Natural killer cell (primary cell): ENCODE measurements at regions not wholly inside any gene's neighbourhood (a gene's known extent, or its start where the extent isn't known, plus 50 kb on each side); places are given as distances from the start of the nearest gene placed in this dataset.

Source experiments
- ATAC-seq, 3 donors: fragments of 150-1000 bp in 2 of 3; fragments of 200-7000 bp in 1 of 3; cut with Tn5 transposase; 1 replicate in 1 of 3; 2 replicates in 2 of 3; pipeline ENCODE4 v1.10.0; 2021; ENCODE audit warnings: mild to moderate bottlenecking in 2 of 3, moderate library complexity in 2 of 3
- DNase-seq, 2 donors: peaks; one replicate each; pipeline versions ENCODE4 v3.0.0 to v3.0.0-alpha.2; 2013 to 2021; ENCODE audit warnings: mixed read lengths in 1 of 2
- H3K27ac ChIP-seq: one replicate; pipeline ENCODE4 v1.5.1; 2013; ENCODE audit warnings: mild to moderate bottlenecking, low read length
- H3K27me3 ChIP-seq: one replicate; pipeline ENCODE4 v1.6.1; 2013; ENCODE audit warnings: low read length; ENCODE audit not compliant: control insufficient read depth, insufficient read depth
- H3K36me3 ChIP-seq: one replicate; pipeline ENCODE4 v1.6.1; 2013; ENCODE audit warnings: low read length; ENCODE audit not compliant: control insufficient read depth, insufficient read depth
- H3K4me1 ChIP-seq: one replicate; pipeline ENCODE4 v1.6.1; 2013; ENCODE audit warnings: low read length; ENCODE audit not compliant: control insufficient read depth, insufficient read depth
- H3K4me3 ChIP-seq: one replicate; pipeline ENCODE4 v1.5.1; 2013; ENCODE audit warnings: low read length
- H3K9me3 ChIP-seq: one replicate; pipeline ENCODE4 v1.6.1; 2013; ENCODE audit warnings: low read length; ENCODE audit not compliant: control insufficient read depth, insufficient read depth
- H3K27ac Mint-ChIP-seq, 2 donors: one replicate each; pipeline ENCODE4 v1.8.0; 2022; ENCODE audit warnings: mild to moderate bottlenecking in 2 of 2, mixed read lengths in 2 of 2, moderate library complexity in 1 of 2
- H3K27me3 Mint-ChIP-seq, 2 donors: one replicate each; pipeline ENCODE4 v1.8.0; 2022; ENCODE audit warnings: low read depth in 2 of 2, mixed read lengths in 2 of 2
- H3K36me3 Mint-ChIP-seq: one replicate; pipeline ENCODE4 v1.8.0; 2022; ENCODE audit warnings: mixed read lengths
- H3K4me1 Mint-ChIP-seq, 2 donors: one replicate each; pipeline ENCODE4 v1.8.0; 2022; ENCODE audit warnings: mixed read lengths in 2 of 2
- H3K4me3 Mint-ChIP-seq: one replicate; pipeline ENCODE4 v1.8.0; 2022; ENCODE audit warnings: mild to moderate bottlenecking, moderate library complexity, mixed read lengths
- H3K9me3 Mint-ChIP-seq, 2 donors: one replicate each; pipeline ENCODE4 v1.8.0; 2022; ENCODE audit warnings: mixed read lengths in 2 of 2
- CTCF ChIP-seq: fragments of 200-600 bp; IDR thresholded peaks from one replicate; pipeline ENCODE4 v1.8.0; 2022; ENCODE audit warnings: antibody characterized with exemption
- WGBS: methylation state at CpG from one replicate; pipeline ENCODE4 v1.1.7; 2013; ENCODE audit warnings: missing lambda C conversion rate; ENCODE audit not compliant: insufficient coverage; 5-methylcytosine and 5-hydroxymethylcytosine counted together
- intact Hi-C: fragments of 100-400 bp; cut with micrococcal nuclease; formaldehyde crosslinking; loops from one replicate; pipeline ENCODE4 v1.14.2; 2022

- Mint-ChIP-seq H3K27ac (no peak overlapping the region), H3K9me3 (peaks cover 0 to 3% of the 10 kb centered on the region in 2 donors), H3K4me1 (no peaks in the 10 kb centered on the region), H3K36me3 (no peaks in the 10 kb centered on the region), H3K27me3 (no peaks in the 10 kb centered on the region), H3K4me3 (no peak overlapping the region)
- no peak overlapping the region for H3K27ac ChIP-seq
- TF ChIP-seq CTCF: no peak
- H3K4me1 ChIP-seq: no peaks in the 10 kb centered on the region
- ATAC-seq (no peak), DNase-seq (no peak)
- intact Hi-C loops: no loop called here
- no peaks in the 10 kb centered on the region for H3K9me3 ChIP-seq
- no peak overlapping the region for H3K4me3 ChIP-seq
- no peaks in the 10 kb centered on the region for H3K27me3 ChIP-seq
- no peaks in the 10 kb centered on the region for H3K36me3 ChIP-seq
- WGBS: 84% methylated on average over 13 of the region's 13 CpGs
These were observed 271.5 kb downstream of the NXPE2 start for GRCh38 chr11:114949614-114950351.

- intact Hi-C loops: no loop called here
- WGBS: 92% methylated on average over 1 of the region's 1 CpG
These were observed 274.7 kb downstream of the NXPE2 start for GRCh38 chr11:114953039-114953438.

GRCh38 chr11:114955923-114956322 lies 277.6 kb downstream of the NXPE2 start:
- no peak overlapping the region for H3K27ac Mint-ChIP-seq

More at GRCh38 chr11:114953039-114953438, 274.7 kb downstream of the NXPE2 start:
- H3K4me3 Mint-ChIP-seq: no peak overlapping the region
- Histone ChIP-seq H3K4me3 (no peak overlapping the region), H3K27me3 (no peaks in the 10 kb centered on the region), H3K4me1 (no peaks in the 10 kb centered on the region), H3K36me3 (no peaks in the 10 kb centered on the region), H3K9me3 (no peaks in the 10 kb centered on the region), H3K27ac (no peak overlapping the region)
- H3K27me3 Mint-ChIP-seq: no peaks in the 10 kb centered on the region
- no peaks in the 10 kb centered on the region for H3K36me3 Mint-ChIP-seq
- H3K27ac Mint-ChIP-seq: no peak overlapping the region
- no peak for TF ChIP-seq CTCF
- no peak for DNase-seq
- peaks cover 0 to 3% of the 10 kb centered on the region in 2 donors for H3K9me3 Mint-ChIP-seq
- H3K4me1 Mint-ChIP-seq: no peaks in the 10 kb centered on the region
- ATAC-seq: no peak

More at GRCh38 chr11:114955923-114956322, 277.6 kb downstream of the NXPE2 start:
- H3K4me3 ChIP-seq: no peak overlapping the region
- Mint-ChIP-seq H3K4me3 (no peak overlapping the region), H3K9me3 (no peaks in the 10 kb centered on the region), H3K36me3 (no peaks in the 10 kb centered on the region), H3K27me3 (no peaks in the 10 kb centered on the region), H3K4me1 (no peaks in the 10 kb centered on the region)
- ATAC-seq (no peak), DNase-seq (no peak)
- intact Hi-C loops: no loop called here
- H3K27ac ChIP-seq: no peak overlapping the region
- TF ChIP-seq CTCF: no peak
- no peaks in the 10 kb centered on the region for H3K9me3 ChIP-seq
- no peaks in the 10 kb centered on the region for H3K36me3 ChIP-seq
- H3K27me3 ChIP-seq: no peaks in the 10 kb centered on the region
- 60% methylated on average over 1 of the region's 1 CpG for WGBS
- no peaks in the 10 kb centered on the region for H3K4me1 ChIP-seq
